Fibroblast of skin of right biceps (primary cell): ENCODE measurements at regions not wholly inside any gene's neighbourhood (a gene's known extent, or its start where the extent isn't known, plus 50 kb on each side); places are given as distances from the start of the nearest gene placed in this dataset.
"Not testable (repeated sequence)": the region's sequence is repeated elsewhere in the genome, so short reads cannot be mapped to it uniquely, and the experiment has no call there.

Experiments
- DNase-seq: peaks from one replicate; pipeline ENCODE4 v3.0.0-alpha.2; 2013

- DNase-seq, result peak; percentile 76
Measured at GRCh38 chr6:115618256-115618655, 442.4 kb downstream of the FRK start.

GRCh38 chr6:115617031-115617430 is 443.7 kb downstream of the FRK start:
- peak; percentile 42 for DNase-seq

- DNase-seq, result peak; percentile 98
Measured at GRCh38 chr6:115613488-115613887, 447.2 kb downstream of the FRK start.

- DNase-seq, result no peak
Measured at GRCh38 chr6:115612796-115613479, 447.8 kb downstream of the FRK start.

- DNase-seq, result no peak
Measured at GRCh38 chr6:115612216-115612615, 448.5 kb downstream of the FRK start.

GRCh38 chr6:115610696-115611095 is 450.0 kb downstream of the FRK start:
- no peak for DNase-seq

GRCh38 chr6:115609111-115609510 is 451.6 kb downstream of the FRK start:
- DNase-seq, result no peak

- no peak for DNase-seq
Measured at GRCh38 chr6:115602466-115602865, 458.2 kb downstream of the FRK start.

- DNase-seq, result no peak
Measured at GRCh38 chr6:115601509-115601908, 459.2 kb downstream of the FRK start.

- no peak for DNase-seq
Measured at GRCh38 chr6:115601064-115601463, 459.6 kb downstream of the FRK start.

GRCh38 chr6:115594891-115595290 is 465.8 kb downstream of the FRK start:
- DNase-seq, result no peak

- DNase-seq, result peak; percentile 66
Measured at GRCh38 chr6:115592025-115592424, 468.7 kb downstream of the FRK start.

GRCh38 chr6:115589072-115589471 is 471.6 kb downstream of the FRK start:
- DNase-seq, result not testable (repeated sequence)

- no peak for DNase-seq
Measured at GRCh38 chr6:115583290-115583689, 477.4 kb downstream of the FRK start.

GRCh38 chr6:115582386-115582785 is 478.3 kb downstream of the FRK start:
- DNase-seq, result no peak

- not testable (repeated sequence) for DNase-seq
Measured at GRCh38 chr6:115579565-115579964, 481.1 kb downstream of the FRK start.

GRCh38 chr6:115577270-115577669 is 483.4 kb downstream of the FRK start:
- no peak for DNase-seq

- no peak for DNase-seq
Measured at GRCh38 chr6:115575285-115575684, 485.4 kb downstream of the FRK start.

- DNase-seq, result peak; percentile 54
Measured at GRCh38 chr6:115573861-115574260, 486.8 kb downstream of the FRK start.

GRCh38 chr6:115570331-115570730 is 490.4 kb downstream of the FRK start:
- DNase-seq, result peak; percentile 47

- DNase-seq, result no peak
Measured at GRCh38 chr6:115554060-115554459, 506.6 kb downstream of the FRK start.

- no peak for DNase-seq
Measured at GRCh38 chr6:115551527-115551926, 509.2 kb downstream of the FRK start.

GRCh38 chr6:115545672-115545986 is 515.1 kb downstream of the FRK start:
- no peak for DNase-seq

- peak; percentile 36 for DNase-seq
Measured at GRCh38 chr6:115544765-115545671, 515.7 kb downstream of the FRK start.
